HCT116 (cell line): ENCODE measurements at regions not wholly inside any gene's neighbourhood (a gene's known extent, or its start where the extent isn't known, plus 50 kb on each side); places are given as distances from the start of the nearest gene placed in this dataset.

Source experiments
- ATAC-seq: fragments of 200-7000 bp; cut with Tn5 transposase; 2 replicates; pipeline ENCODE4 v1.9.1; 2020; ENCODE audit warnings: mild to moderate bottlenecking, moderate library complexity
- BruUV-seq: library from RNA; stranded (reverse); fragments of 400-500 nt; replicated peaks from 2 replicates; lab custom pipeline; 2021; lab: Mats Ljungman, UMichigan
- CTCF ChIA-PET: fragments of 300-600 bp; sonication (Branson Sonifier 250); formaldehyde crosslinking; loops from one replicate; lab custom pipeline; 2021; ENCODE audit warnings: antibody characterized with exemption; lab: Charles Lee
- POLR2A ChIA-PET: fragments of 300-600, 350-600 bp; sonication (Branson Sonifier 250); formaldehyde crosslinking; loops from one replicate; lab custom pipeline; 2021; ENCODE audit warnings: antibody characterized with exemption; lab: Charles Lee
- RAD21 ChIA-PET, 2 experiments: fragments of 300-600 bp; sonication (Branson Sonifier 250); formaldehyde crosslinking; loops; one replicate each; lab custom pipeline; 2023; ENCODE audit warnings: low total read pairs in 2 of 2; ENCODE audit not compliant: uncharacterized antibody in 2 of 2, unreplicated experiment in 2 of 2, low non-redundant PET in 1 of 2; lab: Charles Lee
- DNase-seq: peaks from one replicate; pipeline ENCODE4 v3.0.0-alpha.2; 2010; ENCODE audit warnings: low read depth, low spot score
- H2AFZ ChIP-seq: fragments of 200-600 bp; shearing (Covaris generic), sonication (generic); 2 replicates; pipeline ENCODE4 v1.6.1; 2017; ENCODE audit warnings: low read depth, mixed run types, mixed read lengths, antibody characterized with exemption, low read length; ENCODE audit not compliant: poor library complexity, severe bottlenecking
- H3K27ac ChIP-seq: 2 replicates; pipeline ENCODE4 v1.5.1; 2012; ENCODE audit warnings: low read depth, low read length
- H3K27me3 ChIP-seq: fragments of 200-600 bp; sonication (generic); 2 replicates; pipeline ENCODE4 v1.6.1; 2016; ENCODE audit warnings: mixed run types, low read length, mixed read lengths; ENCODE audit not compliant: insufficient read depth
- H3K36me3 ChIP-seq, 2 experiments: fragments of 200-500 bp in 1 of 2; fragments of 200-600 bp in 1 of 2; sonication (Bioruptor generic) in 1 of 2; sonication (generic) in 1 of 2; 2 replicates each; pipeline versions ENCODE4 v1.5.1 to v1.6.1; 2014 to 2016; ENCODE audit warnings: low read length in 2 of 2, inconsistent platforms in 1 of 2, mixed read lengths in 1 of 2, mixed run types in 1 of 2; ENCODE audit not compliant: insufficient read depth in 2 of 2, control insufficient read depth in 1 of 2
- H3K4me1 ChIP-seq, 2 experiments: fragments of 200-600 bp in 1 of 2; sonication (generic) in 1 of 2; 2 replicates each; pipeline versions ENCODE4 v1.5.1 to v1.6.1; 2012 to 2017; ENCODE audit warnings: low read length in 2 of 2, inconsistent platforms in 1 of 2, mild to moderate bottlenecking in 1 of 2, mixed read lengths in 1 of 2, mixed run types in 1 of 2, moderate library complexity in 1 of 2; ENCODE audit not compliant: insufficient read depth in 2 of 2, control insufficient read depth in 1 of 2
- H3K4me2 ChIP-seq: fragments of 200-600 bp; sonication (generic); 2 replicates; pipeline ENCODE4 v1.6.1; 2017; ENCODE audit warnings: mixed run types, low read length, mixed read lengths
- H3K4me3 ChIP-seq, 2 experiments: fragments of 200-600 bp in 1 of 2; sonication (generic) in 1 of 2; replicated peaks in 1 of 2; 2 replicates each; pipeline ENCODE4 v1.5.1; 2011 to 2016; ENCODE audit warnings: low read length in 2 of 2, control low read depth in 1 of 2, low read depth in 1 of 2, mild to moderate bottlenecking in 1 of 2, mixed read lengths in 1 of 2, mixed run types in 1 of 2
- H3K79me2 ChIP-seq: fragments of 200-600 bp; sonication (generic); 2 replicates; pipeline ENCODE4 v1.6.1; 2017; ENCODE audit warnings: mild to moderate bottlenecking, mixed run types, low read length, moderate library complexity, mixed read lengths; ENCODE audit not compliant: insufficient read depth
- H3K9ac ChIP-seq: fragments of 200-600 bp; sonication (generic); 2 replicates; pipeline ENCODE4 v1.6.1; 2016; ENCODE audit warnings: low read length, mixed read lengths
- H3K9me2 ChIP-seq: fragments of 200-600 bp; sonication (generic), shearing (Covaris generic); 2 replicates; pipeline ENCODE4 v1.6.1; 2017; ENCODE audit warnings: mixed run types, mild to moderate bottlenecking, moderate library complexity; ENCODE audit not compliant: insufficient read depth
- H3K9me3 ChIP-seq, 2 experiments: fragments of 200-500 bp in 1 of 2; fragments of 200-600 bp in 1 of 2; sonication (Bioruptor generic) in 1 of 2; sonication (generic) in 1 of 2; 2 replicates each; pipeline ENCODE4 v1.6.1; 2014 to 2017; ENCODE audit warnings: low read length in 2 of 2, mixed read lengths in 2 of 2, inconsistent platforms in 1 of 2, low read depth in 1 of 2, mild to moderate bottlenecking in 1 of 2, mixed run types in 1 of 2, moderate library complexity in 1 of 2; ENCODE audit not compliant: control insufficient read depth in 1 of 2, insufficient read depth in 1 of 2
- H4K20me1 ChIP-seq: fragments of 200-600 bp; sonication (generic), shearing (Covaris generic); 2 replicates; pipeline ENCODE4 v1.6.1; 2017; ENCODE audit warnings: mixed run types, mild to moderate bottlenecking, moderate library complexity; ENCODE audit not compliant: insufficient read depth
- ATF3 ChIP-seq: IDR thresholded peaks from 2 replicates; pipeline ENCODE4 v1.6.1; 2012
- CTCF ChIP-seq, 3 experiments: fragments of 200-600 bp in 1 of 3; sonication (generic) in 1 of 3; IDR thresholded peaks in 2 of 3; conservative IDR thresholded peaks in 1 of 3; 2 replicates each; pipeline ENCODE4 v1.5.1; 2012 to 2017; ENCODE audit warnings: low read depth in 2 of 3, low read length in 2 of 3, antibody characterized with exemption in 1 of 3, borderline replicate concordance in 1 of 3, control low read depth in 1 of 3, mild to moderate bottlenecking in 1 of 3, mixed read lengths in 1 of 3, mixed run types in 1 of 3, moderate library complexity in 1 of 3; ENCODE audit not compliant: insufficient read depth in 1 of 3
- SP1 ChIP-seq: IDR thresholded peaks from 2 replicates; pipeline ENCODE4 v1.6.1; 2012; ENCODE audit warnings: low read depth
- YY1 ChIP-seq: IDR thresholded peaks from 2 replicates; pipeline ENCODE4 v1.6.1; 2011; ENCODE audit warnings: low read length, low read depth, moderate library complexity, mild to moderate bottlenecking; ENCODE audit not compliant: insufficient replicate concordance; ENCODE audit errors: extremely low read depth
- ZBTB33 ChIP-seq: IDR thresholded peaks from 2 replicates; pipeline ENCODE4 v1.6.1; 2011; ENCODE audit warnings: mild to moderate bottlenecking, low read length, moderate library complexity; ENCODE audit not compliant: insufficient replicate concordance; ENCODE audit errors: extremely low read depth
- intact Hi-C: fragments of 100-400 bp; cut with micrococcal nuclease; formaldehyde crosslinking; loops from 2 replicates; pipeline ENCODE4 v1.10.0; 2022

GRCh38 chr4:121451310-121451709, 70.5 kb upstream of the QRFPR start:
- Histone ChIP-seq H3K9ac (no peak overlapping the region), H3K4me3 (no peak overlapping the region), H3K9me3 (no peaks in the 10 kb centered on the region), H3K9me2 (no peaks in the 10 kb centered on the region; the same call in 1 of the 2 replicates), H3K27ac (no peak overlapping the region), H4K20me1 (no peaks in the 10 kb centered on the region), H3K36me3 (no peaks in the 10 kb centered on the region), H3K79me2 (no peaks in the 10 kb centered on the region), H3K4me1 (peaks cover 27 to 34% of the 10 kb centered on the region in 2 experiments), H3K27me3 (no peaks in the 10 kb centered on the region), H3K4me2 (no peak overlapping the region), H2AFZ (no peak overlapping the region)
- intact Hi-C loops = no loop called here
- ATAC-seq (no peak), DNase-seq (no peak)
- TF ChIP-seq ZBTB33 = no peak
- TF ChIP-seq SP1 = no peak
- no peak for TF ChIP-seq YY1
- TF ChIP-seq ATF3 = no peak
- no peak for TF ChIP-seq CTCF (IDR thresholded peaks at IDR 0.05 in 2 of 3, conservative IDR thresholded peaks at IDR 0.05 in 1 of 3; ENCODE audit: borderline replicate concordance in 1 of 3, insufficient read depth in 1 of 3, low read depth in 2 of 3, low read length in 2 of 3)
- POLR2A ChIA-PET = no interaction called here
- RAD21 ChIA-PET = no interaction called here
- BruUV-seq = no TSS peak
- CTCF ChIA-PET = interaction anchor here (2.2 kb wide), 1 partner anchor 11 kb away, joined by 7 read pairs; no protein-coding TSS in a partner anchor
